HepG2 (cell line): ENCODE measurements at regions not wholly inside any gene's neighbourhood (a gene's known extent, or its start where the extent isn't known, plus 50 kb on each side); places are given as distances from the start of the nearest gene placed in this dataset.

Experiments
- ATAC-seq: fragments of 200-7000 bp; cut with Tn5 transposase; 3 replicates; pipeline ENCODE4 v1.9.1; 2020; ENCODE audit warnings: mild to moderate bottlenecking, moderate library complexity
- BruUV-seq: library from RNA; stranded (reverse); fragments of 400-500 nt; replicated peaks from 2 replicates; lab custom pipeline; 2021; lab: Mats Ljungman, UMichigan
- CTCF ChIA-PET: fragments of 300-600 bp; formaldehyde crosslinking; extraction: SDS; loops from one replicate; lab custom pipeline; 2021; ENCODE audit warnings: low total read pairs, inconsistent platforms, low intra/inter-chr PET ratio; lab: Yijun Ruan, JAX
- POLR2A ChIA-PET: fragments of 350-600 bp; sonication (Branson Sonifier 250); formaldehyde crosslinking; loops from one replicate; lab custom pipeline; 2020; ENCODE audit warnings: antibody characterized with exemption, inconsistent platforms; lab: Yijun Ruan, JAX
- DNase-seq: peaks from one replicate; pipeline ENCODE4 v3.0.0-alpha.2; 2015; ENCODE audit warnings: low spot score
- FAIRE-seq: peaks from 3 replicates; lab custom pipeline; 2011; peaks lifted over from hg19 to GRCh38; lab: Jason Lieb, UNC
- H2AFZ ChIP-seq: one replicate; pipeline ENCODE4 v1.6.1; 2011; ENCODE audit warnings: low read length, inconsistent platforms
- H3K27ac ChIP-seq: fragments of 300-600 bp; 3 replicates; pipeline ENCODE4 v1.8.0; 2011; ENCODE audit warnings: mixed run types, mild to moderate bottlenecking, mixed read lengths, low read length, inconsistent platforms; ENCODE audit not compliant: insufficient read depth; ENCODE audit errors: extremely low read length
- H3K27me3 ChIP-seq, 2 experiments: fragments of 200-600 bp in 1 of 2; 2 replicates in 1 of 2; 3 replicates in 1 of 2; pipeline versions ENCODE4 v1.6.0 to v1.8.0; 2011; ENCODE audit warnings: low read length in 2 of 2, mild to moderate bottlenecking in 2 of 2, moderate library complexity in 2 of 2, inconsistent platforms in 1 of 2; ENCODE audit not compliant: insufficient read depth in 2 of 2, control insufficient read depth in 1 of 2
- H3K36me3 ChIP-seq, 2 experiments: fragments of 200-600 bp in 1 of 2; replicated peaks in 1 of 2; 2 replicates in 1 of 2; 3 replicates in 1 of 2; pipeline versions ENCODE4 v1.5.1 to v1.8.0; 2011; ENCODE audit warnings: low read length in 2 of 2, inconsistent platforms in 1 of 2; ENCODE audit not compliant: insufficient read depth in 2 of 2, control insufficient read depth in 1 of 2
- H3K4me1 ChIP-seq: 2 replicates; pipeline ENCODE4 v1.5.1; 2012; ENCODE audit warnings: low read length, inconsistent platforms; ENCODE audit not compliant: insufficient read depth
- H3K4me2 ChIP-seq: 2 replicates; pipeline ENCODE4 v1.6.0; 2011; ENCODE audit warnings: low read depth, low read length, inconsistent platforms
- H3K4me3 ChIP-seq, 3 experiments: fragments of 200-600 bp in 1 of 3; sonication (generic), shearing (Covaris generic) in 1 of 3; replicated peaks in 1 of 3; 2 replicates each; pipeline ENCODE4 v1.5.1; 2011 to 2016; ENCODE audit warnings: low read length in 3 of 3, inconsistent platforms in 2 of 3, low read depth in 2 of 3, mild to moderate bottlenecking in 2 of 3, control low read depth in 1 of 3, mixed read lengths in 1 of 3; ENCODE audit not compliant: insufficient read depth in 1 of 3
- H3K79me2 ChIP-seq: one replicate; pipeline ENCODE4 v1.6.1; 2011; ENCODE audit warnings: low read length, inconsistent platforms; ENCODE audit not compliant: insufficient read depth
- H3K9ac ChIP-seq: 2 replicates; pipeline ENCODE4 v1.6.0; 2011; ENCODE audit warnings: mild to moderate bottlenecking, low read depth, low read length, inconsistent platforms; ENCODE audit not compliant: insufficient read depth
- H3K9me3 ChIP-seq: 2 replicates; pipeline ENCODE4 v1.5.1; 2012; ENCODE audit warnings: mild to moderate bottlenecking, low read length
- H4K20me1 ChIP-seq: 2 replicates; pipeline ENCODE4 v1.6.0; 2011; ENCODE audit warnings: inconsistent platforms, mild to moderate bottlenecking, low read length, moderate library complexity; ENCODE audit not compliant: insufficient read depth
- FOXO1 ChIP-seq: sonication (generic); formaldehyde crosslinking; IDR thresholded peaks from 2 replicates; pipeline ENCODE4 v1.4.0; 2020; ENCODE audit warnings: missing genetic modification reagents
- HNRNPLL ChIP-seq: fragments of 200-400 bp; formaldehyde crosslinking; IDR thresholded peaks from 2 replicates; pipeline ENCODE4 v1.6.1; 2017; ENCODE audit warnings: mild to moderate bottlenecking, low read depth, low read length; ENCODE audit not compliant: poor library complexity, severe bottlenecking
- JDP2 ChIP-seq: sonication (generic); formaldehyde crosslinking; IDR thresholded peaks from 2 replicates; pipeline ENCODE4 v1.8.1; 2022; ENCODE audit warnings: missing genetic modification reagents, borderline replicate concordance
- KMT2B ChIP-seq: IDR thresholded peaks from 2 replicates; pipeline ENCODE4 v1.6.1; 2016; ENCODE audit warnings: missing genetic modification reagents, missing compliant biosample characterization
- MTA1 ChIP-seq: sonication (generic); formaldehyde crosslinking; IDR thresholded peaks from 2 replicates; pipeline ENCODE4 v1.4.0; 2020; ENCODE audit warnings: missing genetic modification reagents, mild to moderate bottlenecking, borderline replicate concordance
- PHB2 ChIP-seq: fragments of 450-650 bp; IDR thresholded peaks from 2 replicates; pipeline ENCODE4 v1.6.1; 2018; ENCODE audit not compliant: partially characterized antibody
- RBFOX2 ChIP-seq: fragments of 200-400 bp; formaldehyde crosslinking; IDR thresholded peaks from 2 replicates; pipeline ENCODE4 v1.6.1; 2017; ENCODE audit warnings: low read depth, mild to moderate bottlenecking, low read length
- RFX5 ChIP-seq: IDR thresholded peaks from 2 replicates; pipeline ENCODE4 v1.6.1; 2011; ENCODE audit warnings: low read depth, low read length, improper control_type of control experiment
- RXRA ChIP-seq: sonication (generic); formaldehyde crosslinking; IDR thresholded peaks from 2 replicates; pipeline ENCODE4 v1.5.1; 2020; ENCODE audit warnings: missing genetic modification reagents
- ZBTB42 ChIP-seq: sonication (generic); formaldehyde crosslinking; IDR thresholded peaks from 2 replicates; pipeline ENCODE4 v1.5.0; 2020; ENCODE audit warnings: mild to moderate bottlenecking, missing genetic modification reagents
- ZNF12 ChIP-seq: sonication (generic); formaldehyde crosslinking; IDR thresholded peaks from 2 replicates; pipeline ENCODE4 v1.5.0; 2020; ENCODE audit warnings: missing genetic modification reagents
- ZNF274 ChIP-seq: sonication (generic); formaldehyde crosslinking; IDR thresholded peaks from 2 replicates; pipeline ENCODE4 v1.5.1; 2020; ENCODE audit warnings: mild to moderate bottlenecking, missing genetic modification reagents
- ZNF484 ChIP-seq: sonication (generic); formaldehyde crosslinking; IDR thresholded peaks from 2 replicates; pipeline ENCODE4 v1.5.1; 2020; ENCODE audit warnings: mild to moderate bottlenecking, low read depth, missing genetic modification reagents, borderline replicate concordance
- ZSCAN21 ChIP-seq: sonication (generic); formaldehyde crosslinking; IDR thresholded peaks from 2 replicates; pipeline ENCODE4 v1.8.0; 2022; ENCODE audit warnings: mild to moderate bottlenecking, missing genetic modification reagents, moderate library complexity, borderline replicate concordance
- WGBS: methylation state at CpG from one replicate; pipeline ENCODE4 v1.1.6; 2017; ENCODE audit warnings: low lambda C conversion rate; 5-methylcytosine and 5-hydroxymethylcytosine counted together
- in situ Hi-C: cut with HindIII; loops from 2 replicates; pipeline ENCODE4 v1.10.0; 2017; ENCODE audit warnings: low pct_unique_long_range_greater_than_20kb; ENCODE audit not compliant: extremely low pct_ligation_motif_present
- intact Hi-C: fragments of 100-400 bp; cut with micrococcal nuclease; formaldehyde crosslinking; loops from one replicate; pipeline ENCODE4 v1.10.0; 2022; ENCODE audit not compliant: unreplicated experiment
- TF ChIP-seq, protein P1 (sequence below): sonication (generic); formaldehyde crosslinking; IDR thresholded peaks from 2 replicates; pipeline ENCODE4 v1.5.0; 2020; ENCODE audit warnings: missing genetic modification reagents

GRCh38 chr11:129614256-129614944 is 201.2 kb upstream of the TMEM45B start:
- Histone ChIP-seq H4K20me1 (no peaks in the 10 kb centered on the region), H3K4me2 (no peak overlapping the region), H3K79me2 (no peaks in the 10 kb centered on the region), H3K9me3 (no peaks in the 10 kb centered on the region)
- no peak for TF ChIP-seq ZNF484 (CRISPR knock-in tag)
- TF ChIP-seq RFX5: no peak
- TF ChIP-seq RBFOX2: no peak
- TF ChIP-seq MTA1: no peak
- no peak for TF ChIP-seq ZSCAN21 (CRISPR knock-in tag)
- TF ChIP-seq, protein P1, sequence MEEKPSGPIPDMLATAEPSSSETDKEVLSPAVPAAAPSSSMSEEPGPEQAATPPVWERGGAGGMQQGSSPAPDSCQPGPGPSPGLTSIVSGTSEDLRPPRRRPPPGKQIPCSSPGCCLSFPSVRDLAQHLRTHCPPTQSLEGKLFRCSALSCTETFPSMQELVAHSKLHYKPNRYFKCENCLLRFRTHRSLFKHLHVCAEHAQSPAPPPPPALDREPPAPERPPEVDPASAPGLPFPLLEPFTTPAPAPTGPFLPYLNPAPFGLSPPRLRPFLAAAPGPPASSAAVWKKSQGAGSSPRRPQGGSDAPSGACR (CRISPR knock-in tag): no peak
- no peak for TF ChIP-seq JDP2 (CRISPR knock-in tag)
- TF ChIP-seq ZBTB42: no peak
- TF ChIP-seq ZNF12 (CRISPR knock-in tag): no peak
- TF ChIP-seq HNRNPLL: no peak
- TF ChIP-seq KMT2B (CRISPR knock-in tag): no peak
- TF ChIP-seq PHB2: no peak
- no peak for TF ChIP-seq RXRA (CRISPR knock-in tag)
- TF ChIP-seq ZNF274 (CRISPR knock-in tag): no peak
- no peak for TF ChIP-seq FOXO1 (CRISPR knock-in tag)
- TF ChIP-seq, all 625 proteins: peak for 0
- FAIRE-seq (no peak), DNase-seq (no peak), ATAC-seq (no peak)
- H3K27ac ChIP-seq: no peak overlapping the region
- intact Hi-C loops: no loop called here
- H3K4me1 ChIP-seq: no peaks in the 10 kb centered on the region
- ChIA-PET CTCF (no interaction called here), POLR2A (no interaction called here)
- in situ Hi-C loops: no loop called here
- 36% methylated on average over 9 of the region's 11 CpGs for WGBS
- H3K36me3 ChIP-seq: no peaks in the 10 kb centered on the region
- H2AFZ ChIP-seq: no peak overlapping the region
- H3K27me3 ChIP-seq: peaks cover 0 to 22% of the 10 kb centered on the region in 2 experiments; a peak in 1 of 5 replicates
- no TSS peak for BruUV-seq
- H3K4me3 ChIP-seq: no peak overlapping the region
- no peak overlapping the region for H3K9ac ChIP-seq
